C4-2B (cell line): ENCODE measurements at regions not wholly inside any gene's neighbourhood (a gene's known extent, or its start where the extent isn't known, plus 50 kb on each side); places are given as distances from the start of the nearest gene placed in this dataset.

ENCODE experiments used
- CTCF ChIP-seq: fragments of 450-650 bp; conservative IDR thresholded peaks from 2 replicates; pipeline ENCODE4 v1.5.1; 2017; ENCODE audit warnings: mild to moderate bottlenecking
- ZFX ChIP-seq: fragments of 450-650 bp; IDR thresholded peaks from 2 replicates; pipeline ENCODE4 v1.6.1; 2017

DNA sequence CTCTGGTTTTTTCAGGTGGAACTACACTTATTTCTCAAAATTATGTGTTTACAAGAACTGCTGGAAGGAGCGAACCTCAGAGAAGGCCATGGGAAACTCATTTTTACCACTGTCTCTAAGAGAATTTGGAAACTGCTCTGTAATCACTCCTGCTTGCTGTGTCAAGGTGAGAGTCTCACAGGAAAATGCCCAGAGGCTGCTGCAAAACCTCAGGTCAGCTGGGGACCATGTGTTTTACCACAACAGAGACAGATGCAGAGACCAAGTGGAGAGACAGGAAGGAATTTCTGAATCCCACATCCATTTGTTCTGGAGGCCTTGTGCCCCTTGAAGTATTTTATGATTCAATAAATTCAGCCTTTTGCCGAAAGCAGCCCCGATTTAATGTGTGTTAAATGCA lies 743.8 kb upstream of the SLC10A2 start:
- TF ChIP-seq CTCF: no peak
- TF ChIP-seq ZFX: no peak
